Naive thymus-derived CD8-positive, alpha-beta T cell (primary cell): ENCODE measurements at regions not wholly inside any gene's neighbourhood (a gene's known extent, or its start where the extent isn't known, plus 50 kb on each side); places are given as distances from the start of the nearest gene placed in this dataset.
"Not testable (repeated sequence)": the region's sequence is repeated elsewhere in the genome, so short reads cannot be mapped to it uniquely, and the experiment has no call there.

Experiments used
- ATAC-seq, 2 donors: fragments of 150-1000 bp; cut with Tn5 transposase in 1 of 2; sonication (Bioruptor Pico), chemical (Tn5 transposase) in 1 of 2; 1 replicate in 1 of 2; 2 replicates in 1 of 2; pipeline ENCODE4 v1.10.0; 2021; ENCODE audit warnings: mild to moderate bottlenecking in 2 of 2, moderate library complexity in 2 of 2
- POLR2A ChIA-PET: fragments of 350-600 bp; sonication (Branson Sonifier 250); formaldehyde crosslinking; loops from one replicate; lab custom pipeline; 2021; ENCODE audit warnings: antibody characterized with exemption; lab: Charles Lee
- DNase-seq, 10 donors: peaks; one replicate each; pipeline versions ENCODE4 v3.0.0 to v3.0.0-alpha.2; 2020 to 2022
- H3K27ac Mint-ChIP-seq, 10 donors: one replicate each; pipeline ENCODE4 v1.8.0; 2020 to 2022; ENCODE audit warnings: mild to moderate bottlenecking in 10 of 10, mixed read lengths in 10 of 10, moderate library complexity in 4 of 10, inconsistent platforms in 1 of 10
- H3K27me3 Mint-ChIP-seq, 5 donors: one replicate each; pipeline ENCODE4 v1.8.0; 2021 to 2022; ENCODE audit warnings: mixed read lengths in 5 of 5
- H3K36me3 Mint-ChIP-seq, 3 donors: one replicate each; pipeline ENCODE4 v1.8.0; 2020 to 2022; ENCODE audit warnings: mixed read lengths in 3 of 3, mild to moderate bottlenecking in 2 of 3, inconsistent platforms in 1 of 3
- H3K4me1 Mint-ChIP-seq, 4 donors: one replicate each; pipeline ENCODE4 v1.8.0; 2021 to 2022; ENCODE audit warnings: mixed read lengths in 4 of 4
- H3K4me3 Mint-ChIP-seq, 10 donors: one replicate each; pipeline ENCODE4 v1.8.0; 2020 to 2022; ENCODE audit warnings: mild to moderate bottlenecking in 10 of 10, mixed read lengths in 10 of 10, moderate library complexity in 6 of 10, inconsistent platforms in 1 of 10
- H3K9me3 Mint-ChIP-seq, 9 donors: one replicate each; pipeline ENCODE4 v1.8.0; 2020 to 2022; ENCODE audit warnings: mixed read lengths in 9 of 9, mild to moderate bottlenecking in 3 of 9, inconsistent platforms in 1 of 9, moderate library complexity in 1 of 9

- Mint-ChIP-seq H3K27me3 (no peaks in the 10 kb centered on the region), H3K27ac (no peak overlapping the region), H3K4me3 (no peak overlapping the region), H3K4me1 (peaks cover 8 to 32% (median 20%) of the 10 kb centered on the region in 4 donors), H3K36me3 (peaks cover 21 to 83% (median 62%) of the 10 kb centered on the region in 3 donors), H3K9me3 (peaks cover 0 to 6% (median 0%) of the 10 kb centered on the region in 9 donors)
- POLR2A ChIA-PET, result no interaction called here
- no peak for DNase-seq
- no peak for ATAC-seq
These were observed 89.3 kb upstream of the ZNF746 start for GRCh38 chr7:149586646-149587645.

- Mint-ChIP-seq H3K4me3 (no peak overlapping the region), H3K36me3 (peaks cover 14 to 77% (median 67%) of the 10 kb centered on the region in 3 donors), H3K4me1 (peaks cover 10 to 24% (median 17%) of the 10 kb centered on the region in 4 donors), H3K27ac (no peak overlapping the region), H3K27me3 (no peaks in the 10 kb centered on the region), H3K9me3 (peaks cover 0 to 16% (median 0%) of the 10 kb centered on the region in 9 donors)
- POLR2A ChIA-PET, result interaction anchor here (0.5 kb wide), 1 partner anchor 22 kb away, joined by 3 read pairs; no protein-coding TSS in a partner anchor
- ATAC-seq (no peak), DNase-seq (no peak)
These were observed 86.9 kb upstream of the ZNF746 start for GRCh38 chr7:149584530-149584929.

- Mint-ChIP-seq H3K27ac (peak overlapping the region in 1 of 10 donors; percentile 16), H3K4me3 (no peak overlapping the region), H3K9me3 (peaks cover 0 to 16% (median 0%) of the 10 kb centered on the region in 9 donors), H3K36me3 (peaks cover 14 to 72% (median 67%) of the 10 kb centered on the region in 3 donors), H3K27me3 (no peaks in the 10 kb centered on the region), H3K4me1 (peaks cover 10 to 24% (median 17%) of the 10 kb centered on the region in 4 donors)
- ATAC-seq (no peak), DNase-seq (no peak)
- POLR2A ChIA-PET, result no interaction called here
These were observed 86.4 kb upstream of the ZNF746 start for GRCh38 chr7:149584009-149584408.

- Mint-ChIP-seq H3K27ac (peak overlapping the region in 2 of 10 donors; percentile 37 to 71), H3K27me3 (no peaks in the 10 kb centered on the region), H3K9me3 (peaks cover 0 to 30% (median 8%) of the 10 kb centered on the region in 9 donors), H3K4me1 (peaks cover 10 to 20% (median 13%) of the 10 kb centered on the region in 4 donors), H3K36me3 (peaks cover 20 to 64% (median 47%) of the 10 kb centered on the region in 3 donors), H3K4me3 (peak overlapping the region in 3 of 10 donors; percentile 22 to 50 (median 31))
- ATAC-seq (no peak), DNase-seq (no peak)
- POLR2A ChIA-PET, result no interaction called here
These were observed 82.7 kb upstream of the ZNF746 start for GRCh38 chr7:149580328-149580727.

- DNase-seq, H3K27me3 Mint-ChIP-seq, H3K4me3 Mint-ChIP-seq, ATAC-seq, POLR2A ChIA-PET, H3K27ac Mint-ChIP-seq: not testable (repeated sequence)
- H3K9me3 Mint-ChIP-seq, result peaks cover 0 to 38% (median 9%) of the 10 kb centered on the region in 9 donors
- H3K36me3 Mint-ChIP-seq, result peaks cover 20 to 62% (median 39%) of the 10 kb centered on the region in 3 donors
- peaks cover 10 to 20% (median 13%) of the 10 kb centered on the region in 4 donors for H3K4me1 Mint-ChIP-seq
These were observed 81.8 kb upstream of the ZNF746 start for GRCh38 chr7:149579365-149579764.

GRCh38 chr7:149574428-149574827 lies 76.8 kb upstream of the ZNF746 start:
- Mint-ChIP-seq H3K9me3 (peaks cover 7 to 70% (median 29%) of the 10 kb centered on the region in 9 donors), H3K27ac (peak overlapping the region in 1 of 10 donors; percentile 18), H3K36me3 (peaks cover 19 to 55% (median 28%) of the 10 kb centered on the region in 3 donors)
- ATAC-seq, POLR2A ChIA-PET, H3K4me3 Mint-ChIP-seq, H3K27me3 Mint-ChIP-seq, DNase-seq, H3K4me1 Mint-ChIP-seq: not testable (repeated sequence)

- Mint-ChIP-seq H3K36me3 (peaks cover 22 to 60% (median 31%) of the 10 kb centered on the region in 3 donors), H3K27me3 (no peaks in the 10 kb centered on the region), H3K9me3 (peaks cover 9 to 72% (median 34%) of the 10 kb centered on the region in 9 donors), H3K4me3 (no peak overlapping the region), H3K4me1 (peaks cover 2 to 10% (median 5%) of the 10 kb centered on the region in 4 donors), H3K27ac (no peak overlapping the region)
- no peak for DNase-seq
- POLR2A ChIA-PET, result no interaction called here
- no peak for ATAC-seq
These were observed 75.9 kb upstream of the ZNF746 start for GRCh38 chr7:149573519-149573918.

GRCh38 chr7:149572920-149573319 lies 75.3 kb upstream of the ZNF746 start:
- ATAC-seq, H3K4me3 Mint-ChIP-seq, H3K27me3 Mint-ChIP-seq, DNase-seq, POLR2A ChIA-PET: not testable (repeated sequence)
- H3K27ac Mint-ChIP-seq, result peak overlapping the region in 1 of 10 donors; percentile 7
- H3K4me1 Mint-ChIP-seq, result peaks cover 5 to 10% (median 5%) of the 10 kb centered on the region in 4 donors
- peaks cover 26 to 59% (median 27%) of the 10 kb centered on the region in 3 donors for H3K36me3 Mint-ChIP-seq
- H3K9me3 Mint-ChIP-seq, result peaks cover 9 to 67% (median 34%) of the 10 kb centered on the region in 9 donors

GRCh38 chr7:149570784-149571183 lies 73.2 kb upstream of the ZNF746 start:
- Mint-ChIP-seq H3K27me3 (no peaks in the 10 kb centered on the region), H3K36me3 (peaks cover 31 to 71% (median 44%) of the 10 kb centered on the region in 3 donors), H3K27ac (no peak overlapping the region), H3K4me1 (peaks cover 5 to 24% (median 13%) of the 10 kb centered on the region in 4 donors), H3K9me3 (peaks cover 9 to 64% (median 34%) of the 10 kb centered on the region in 9 donors), H3K4me3 (no peak overlapping the region)
- ATAC-seq, result no peak
- DNase-seq, result no peak
- POLR2A ChIA-PET, result no interaction called here

GRCh38 chr7:149569726-149570422 lies 72.3 kb upstream of the ZNF746 start:
- Mint-ChIP-seq H3K9me3 (peaks cover 13 to 58% (median 32%) of the 10 kb centered on the region in 9 donors), H3K36me3 (peaks cover 34 to 74% (median 52%) of the 10 kb centered on the region in 3 donors), H3K4me1 (peaks cover 5 to 27% (median 16%) of the 10 kb centered on the region in 4 donors), H3K27me3 (no peaks in the 10 kb centered on the region), H3K27ac (no peak overlapping the region), H3K4me3 (no peak overlapping the region)
- no peak for ATAC-seq
- POLR2A ChIA-PET, result no interaction called here
- no peak for DNase-seq

- peaks cover 7 to 27% (median 16%) of the 10 kb centered on the region in 4 donors for H3K4me1 Mint-ChIP-seq
- H3K36me3 Mint-ChIP-seq, result peaks cover 37 to 73% (median 58%) of the 10 kb centered on the region in 3 donors
- ATAC-seq, result no peak
- H3K4me3 Mint-ChIP-seq, result no peak overlapping the region
- no peaks in the 10 kb centered on the region for H3K27me3 Mint-ChIP-seq
- no peak for DNase-seq
- no peak overlapping the region for H3K27ac Mint-ChIP-seq
- H3K9me3 Mint-ChIP-seq, result peaks cover 14 to 53% (median 29%) of the 10 kb centered on the region in 9 donors
- POLR2A ChIA-PET, result no interaction called here
These were observed 71.6 kb upstream of the ZNF746 start for GRCh38 chr7:149569025-149569725.

- peaks cover 14 to 44% (median 26%) of the 10 kb centered on the region in 9 donors for H3K9me3 Mint-ChIP-seq
- no peaks in the 10 kb centered on the region for H3K27me3 Mint-ChIP-seq
- no peak overlapping the region for H3K4me3 Mint-ChIP-seq
- H3K27ac Mint-ChIP-seq, result peak overlapping the region in 2 of 10 donors; percentile 45 to 78
- peaks cover 7 to 33% (median 19%) of the 10 kb centered on the region in 4 donors for H3K4me1 Mint-ChIP-seq
- ATAC-seq (no peak), DNase-seq (no peak)
- POLR2A ChIA-PET, result no interaction called here
- peaks cover 37 to 77% (median 60%) of the 10 kb centered on the region in 3 donors for H3K36me3 Mint-ChIP-seq
These were observed 70.6 kb upstream of the ZNF746 start for GRCh38 chr7:149568218-149568617.
